ENCODE measurements at regions not wholly inside any gene's neighbourhood (a gene's known extent, or its start where the extent isn't known, plus 50 kb on each side); places are given as distances from the start of the nearest gene placed in this dataset.

GRCh38 chr6:22399693-22400092 is 102.9 kb upstream of the PRL start:
- DNase-seq (ENCODE audit: low read depth, low spot score) = no peak

GRCh38 chr6:22401206-22401605 is 104.4 kb upstream of the PRL start:
- no peak for DNase-seq (ENCODE audit: low read depth, low spot score)

- DNase-seq (ENCODE audit: low read depth, low spot score) = no peak
These were observed 105.1 kb upstream of the PRL start for GRCh38 chr6:22401932-22402331.

GRCh38 chr6:22409486-22409885 is 112.7 kb upstream of the PRL start:
- DNase-seq (ENCODE audit: low read depth, low spot score) = no peak

- DNase-seq (ENCODE audit: low read depth, low spot score) = no peak
These were observed 114.7 kb upstream of the PRL start for GRCh38 chr6:22411376-22412105.

- no peak for DNase-seq (ENCODE audit: low read depth, low spot score)
These were observed 116.2 kb upstream of the PRL start for GRCh38 chr6:22412994-22413393.

- DNase-seq (ENCODE audit: low read depth, low spot score) = no peak
These were observed 117.0 kb upstream of the PRL start for GRCh38 chr6:22413681-22414311.

- no peak for DNase-seq (ENCODE audit: low read depth, low spot score)
These were observed 121.9 kb upstream of the PRL start for GRCh38 chr6:22418714-22419113.

GRCh38 chr6:22421198-22421597 is 124.4 kb upstream of the PRL start:
- no peak for DNase-seq (ENCODE audit: low read depth, low spot score)

- no peak for DNase-seq (ENCODE audit: low read depth, low spot score)
These were observed 127.4 kb upstream of the PRL start for GRCh38 chr6:22424196-22424595.

GRCh38 chr6:22432060-22432459 is 135.2 kb upstream of the PRL start:
- DNase-seq (ENCODE audit: low read depth, low spot score) = no peak

GRCh38 chr6:22433745-22434144 is 135.6 kb upstream of the HDGFL1 start:
- DNase-seq (ENCODE audit: low read depth, low spot score) = no peak

GRCh38 chr6:22435151-22435550 is 134.2 kb upstream of the HDGFL1 start:
- DNase-seq (ENCODE audit: low read depth, low spot score) = no peak

GRCh38 chr6:22436134-22436533 is 133.2 kb upstream of the HDGFL1 start:
- DNase-seq (ENCODE audit: low read depth, low spot score) = no peak

GRCh38 chr6:22437665-22438064 is 131.7 kb upstream of the HDGFL1 start:
- no peak for DNase-seq (ENCODE audit: low read depth, low spot score)

- no peak for DNase-seq (ENCODE audit: low read depth, low spot score)
These were observed 126.5 kb upstream of the HDGFL1 start for GRCh38 chr6:22442826-22443225.

GRCh38 chr6:22444330-22444729 is 125.0 kb upstream of the HDGFL1 start:
- no peak for DNase-seq (ENCODE audit: low read depth, low spot score)

GRCh38 chr6:22445946-22446345 is 123.4 kb upstream of the HDGFL1 start:
- no peak for DNase-seq (ENCODE audit: low read depth, low spot score)

- no peak for DNase-seq (ENCODE audit: low read depth, low spot score)
These were observed 121.8 kb upstream of the HDGFL1 start for GRCh38 chr6:22447249-22448196.

GRCh38 chr6:22448291-22448711 is 121.1 kb upstream of the HDGFL1 start:
- DNase-seq (ENCODE audit: low read depth, low spot score) = peak; percentile 57

- DNase-seq (ENCODE audit: low read depth, low spot score) = no peak
These were observed 117.4 kb upstream of the HDGFL1 start for GRCh38 chr6:22451962-22452361.

- DNase-seq (ENCODE audit: low read depth, low spot score) = no peak
These were observed 114.0 kb upstream of the HDGFL1 start for GRCh38 chr6:22455378-22455777.

Measured in smooth muscle cell of the brain vasculature (primary cell).